HepG2 (cell line): ENCODE measurements at regions not wholly inside any gene's neighbourhood (a gene's known extent, or its start where the extent isn't known, plus 50 kb on each side); places are given as distances from the start of the nearest gene placed in this dataset.

ENCODE experiments used
- ATAC-seq: fragments of 200-7000 bp; cut with Tn5 transposase; 3 replicates; pipeline ENCODE4 v1.9.1; 2020; ENCODE audit warnings: mild to moderate bottlenecking, moderate library complexity
- BruUV-seq: library from RNA; stranded (reverse); fragments of 400-500 nt; replicated peaks from 2 replicates; lab custom pipeline; 2021; lab: Mats Ljungman, UMichigan
- CTCF ChIA-PET: fragments of 300-600 bp; formaldehyde crosslinking; extraction: SDS; loops from one replicate; lab custom pipeline; 2021; ENCODE audit warnings: low total read pairs, inconsistent platforms, low intra/inter-chr PET ratio; lab: Yijun Ruan, JAX
- POLR2A ChIA-PET: fragments of 350-600 bp; sonication (Branson Sonifier 250); formaldehyde crosslinking; loops from one replicate; lab custom pipeline; 2020; ENCODE audit warnings: antibody characterized with exemption, inconsistent platforms; lab: Yijun Ruan, JAX
- DNase-seq: peaks from one replicate; pipeline ENCODE4 v3.0.0-alpha.2; 2015; ENCODE audit warnings: low spot score
- FAIRE-seq: peaks from 3 replicates; lab custom pipeline; 2011; peaks lifted over from hg19 to GRCh38; lab: Jason Lieb, UNC
- H2AFZ ChIP-seq: one replicate; pipeline ENCODE4 v1.6.1; 2011; ENCODE audit warnings: low read length, inconsistent platforms
- H3K27ac ChIP-seq: fragments of 300-600 bp; 3 replicates; pipeline ENCODE4 v1.8.0; 2011; ENCODE audit warnings: mixed run types, mild to moderate bottlenecking, mixed read lengths, low read length, inconsistent platforms; ENCODE audit not compliant: insufficient read depth; ENCODE audit errors: extremely low read length
- H3K27me3 ChIP-seq, 2 experiments: fragments of 200-600 bp in 1 of 2; 2 replicates in 1 of 2; 3 replicates in 1 of 2; pipeline versions ENCODE4 v1.6.0 to v1.8.0; 2011; ENCODE audit warnings: low read length in 2 of 2, mild to moderate bottlenecking in 2 of 2, moderate library complexity in 2 of 2, inconsistent platforms in 1 of 2; ENCODE audit not compliant: insufficient read depth in 2 of 2, control insufficient read depth in 1 of 2
- H3K36me3 ChIP-seq, 2 experiments: fragments of 200-600 bp in 1 of 2; replicated peaks in 1 of 2; 2 replicates in 1 of 2; 3 replicates in 1 of 2; pipeline versions ENCODE4 v1.5.1 to v1.8.0; 2011; ENCODE audit warnings: low read length in 2 of 2, inconsistent platforms in 1 of 2; ENCODE audit not compliant: insufficient read depth in 2 of 2, control insufficient read depth in 1 of 2
- H3K4me1 ChIP-seq: 2 replicates; pipeline ENCODE4 v1.5.1; 2012; ENCODE audit warnings: low read length, inconsistent platforms; ENCODE audit not compliant: insufficient read depth
- H3K4me2 ChIP-seq: 2 replicates; pipeline ENCODE4 v1.6.0; 2011; ENCODE audit warnings: low read depth, low read length, inconsistent platforms
- H3K4me3 ChIP-seq, 3 experiments: fragments of 200-600 bp in 1 of 3; sonication (generic), shearing (Covaris generic) in 1 of 3; replicated peaks in 1 of 3; 2 replicates each; pipeline ENCODE4 v1.5.1; 2011 to 2016; ENCODE audit warnings: low read length in 3 of 3, inconsistent platforms in 2 of 3, low read depth in 2 of 3, mild to moderate bottlenecking in 2 of 3, control low read depth in 1 of 3, mixed read lengths in 1 of 3; ENCODE audit not compliant: insufficient read depth in 1 of 3
- H3K79me2 ChIP-seq: one replicate; pipeline ENCODE4 v1.6.1; 2011; ENCODE audit warnings: low read length, inconsistent platforms; ENCODE audit not compliant: insufficient read depth
- H3K9ac ChIP-seq: 2 replicates; pipeline ENCODE4 v1.6.0; 2011; ENCODE audit warnings: mild to moderate bottlenecking, low read depth, low read length, inconsistent platforms; ENCODE audit not compliant: insufficient read depth
- H3K9me3 ChIP-seq: 2 replicates; pipeline ENCODE4 v1.5.1; 2012; ENCODE audit warnings: mild to moderate bottlenecking, low read length
- H4K20me1 ChIP-seq: 2 replicates; pipeline ENCODE4 v1.6.0; 2011; ENCODE audit warnings: inconsistent platforms, mild to moderate bottlenecking, low read length, moderate library complexity; ENCODE audit not compliant: insufficient read depth
- JUND ChIP-seq: sonication (generic); formaldehyde crosslinking; IDR thresholded peaks from 2 replicates; pipeline ENCODE4 v1.8.0; 2022; ENCODE audit warnings: mild to moderate bottlenecking, missing genetic modification reagents
- KLF12 ChIP-seq: sonication (generic); formaldehyde crosslinking; IDR thresholded peaks from 2 replicates; pipeline ENCODE4 v1.4.0; 2020; ENCODE audit warnings: missing genetic modification reagents, borderline replicate concordance
- MNT ChIP-seq: fragments of 450-650 bp; IDR thresholded peaks from 2 replicates; pipeline ENCODE4 v1.6.1; 2016
- PCBP2 ChIP-seq: fragments of 200-400 bp; formaldehyde crosslinking; optimal IDR thresholded peaks from 2 replicates; pipeline ENCODE3; 2018; ENCODE audit warnings: low read length, low read depth; ENCODE audit not compliant: poor library complexity, severe bottlenecking
- RFXAP ChIP-seq: sonication (generic); formaldehyde crosslinking; IDR thresholded peaks from 2 replicates; pipeline ENCODE4 v1.4.0; 2020; ENCODE audit warnings: missing genetic modification reagents, borderline replicate concordance
- SP1 ChIP-seq, 2 experiments: fragments of 450-650 bp in 1 of 2; sonication (generic) in 1 of 2; formaldehyde crosslinking in 1 of 2; IDR thresholded peaks; 2 replicates each; pipeline versions ENCODE4 v1.4.0 to v1.6.1; 2016 to 2020; ENCODE audit warnings: missing genetic modification reagents in 1 of 2
- SRY ChIP-seq: sonication (generic); formaldehyde crosslinking; IDR thresholded peaks from 2 replicates; pipeline ENCODE4 v1.8.0; 2022; ENCODE audit warnings: mild to moderate bottlenecking, missing genetic modification reagents
- TCF12 ChIP-seq, 2 experiments: fragments of 450-650 bp in 1 of 2; sonication (generic) in 1 of 2; formaldehyde crosslinking in 1 of 2; IDR thresholded peaks; 2 replicates each; pipeline versions ENCODE4 v1.6.1 to v1.8.0; 2017 to 2022; ENCODE audit warnings: antibody characterized with exemption in 1 of 2, mild to moderate bottlenecking in 1 of 2, missing genetic modification reagents in 1 of 2, moderate library complexity in 1 of 2
- TEAD2 ChIP-seq: sonication (generic); formaldehyde crosslinking; IDR thresholded peaks from 2 replicates; pipeline ENCODE4 v1.9.0; 2021; ENCODE audit warnings: missing genetic modification reagents
- WIZ ChIP-seq: sonication (generic); formaldehyde crosslinking; IDR thresholded peaks from 2 replicates; pipeline ENCODE4 v1.5.1; 2020; ENCODE audit warnings: mild to moderate bottlenecking, missing genetic modification reagents
- XBP1 ChIP-seq: sonication (generic); formaldehyde crosslinking; IDR thresholded peaks from 2 replicates; pipeline ENCODE4 v1.5.0; 2020; ENCODE audit warnings: missing genetic modification reagents
- WGBS: methylation state at CpG from one replicate; pipeline ENCODE4 v1.1.6; 2017; ENCODE audit warnings: low lambda C conversion rate; 5-methylcytosine and 5-hydroxymethylcytosine counted together
- in situ Hi-C: cut with HindIII; loops from 2 replicates; pipeline ENCODE4 v1.10.0; 2017; ENCODE audit warnings: low pct_unique_long_range_greater_than_20kb; ENCODE audit not compliant: extremely low pct_ligation_motif_present
- intact Hi-C: fragments of 100-400 bp; cut with micrococcal nuclease; formaldehyde crosslinking; loops from one replicate; pipeline ENCODE4 v1.10.0; 2022; ENCODE audit not compliant: unreplicated experiment

DNA sequence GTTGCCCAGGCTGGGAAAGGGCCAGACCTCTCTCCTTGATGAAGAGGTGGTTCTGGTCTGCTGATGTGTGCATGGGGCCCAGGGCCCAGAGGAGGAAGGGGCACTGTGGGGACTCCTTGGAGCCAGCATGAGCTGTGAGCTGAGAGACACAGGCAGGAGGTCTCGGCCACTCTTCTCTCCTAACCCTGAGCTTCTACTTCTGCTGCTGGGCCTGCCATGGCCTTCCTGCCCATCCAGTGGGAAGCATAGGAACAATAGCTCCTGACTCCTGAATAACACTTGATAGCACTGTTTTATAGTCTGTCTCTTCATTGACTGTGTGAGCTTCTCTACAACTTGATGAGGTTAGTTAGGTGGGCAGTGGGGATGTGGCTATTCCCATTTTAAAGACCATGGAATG lies 181.1 kb downstream of the UTP18 start:
- Histone ChIP-seq H3K9me3 (no peaks in the 10 kb centered on the region), H3K4me1 (no peaks in the 10 kb centered on the region), H3K9ac (no peak overlapping the region), H3K79me2 (no peaks in the 10 kb centered on the region)
- POLR2A ChIA-PET, result no interaction called here
- TF ChIP-seq WIZ (CRISPR knock-in tag) (no peak), MNT (no peak), TEAD2 (no peak), PCBP2 (no peak), KLF12 (CRISPR knock-in tag) (no peak), RFXAP (CRISPR knock-in tag) (no peak), SP1 (IDR thresholded peaks at IDR 0.05) (no peak), SP1 (CRISPR knock-in tag; IDR thresholded peaks at IDR 0.05) (no peak), XBP1 (CRISPR knock-in tag) (no peak), TCF12 (IDR thresholded peaks at IDR 0.05) (no peak), TCF12 (CRISPR knock-in tag; IDR thresholded peaks at IDR 0.05) (no peak), SRY (no peak), JUND (CRISPR knock-in tag) (no peak)
- TF ChIP-seq, all 625 proteins: peak for 0
- no peak for ATAC-seq
- in situ Hi-C loops (no loop called here), intact Hi-C loops (loop anchor here (2.0 kb wide), 1 partner anchor 43 kb away; no protein-coding TSS in a partner anchor)
- WGBS, result 25% methylated on average over 1 of the region's 1 CpG
- no peaks in the 10 kb centered on the region for H3K27me3 ChIP-seq
- H3K4me3 ChIP-seq, result no peak overlapping the region
- no TSS peak for BruUV-seq
- H3K4me2 ChIP-seq, result no peak overlapping the region
- H2AFZ ChIP-seq, result no peak overlapping the region
- no peak for FAIRE-seq
- no peaks in the 10 kb centered on the region for H3K36me3 ChIP-seq
- no peaks in the 10 kb centered on the region for H4K20me1 ChIP-seq
- CTCF ChIA-PET, result no interaction called here
- no peak overlapping the region for H3K27ac ChIP-seq
- no peak for DNase-seq
